ENCODE measurements at regions not wholly inside any gene's neighbourhood (a gene's known extent, or its start where the extent isn't known, plus 50 kb on each side); places are given as distances from the start of the nearest gene placed in this dataset.

DNA sequence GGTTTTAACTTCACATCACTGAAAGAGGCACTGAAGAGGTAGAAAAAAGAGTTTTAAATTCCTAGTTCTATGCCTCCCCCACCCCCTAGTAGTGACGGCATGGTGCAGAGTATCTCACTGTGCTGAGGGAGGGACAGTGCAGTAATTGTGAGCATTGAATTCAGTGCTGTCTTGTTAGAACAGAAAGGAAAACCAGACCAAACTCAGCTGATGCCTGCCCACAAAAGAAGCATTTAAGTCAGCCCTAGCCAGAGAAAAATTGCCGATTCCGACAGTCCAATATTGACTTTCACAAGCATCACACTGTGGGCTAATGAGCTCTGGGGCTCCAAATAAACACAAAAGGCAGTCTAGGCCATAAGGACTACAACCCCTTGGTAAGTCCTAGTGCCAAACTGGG is 417.7 kb downstream of the AR start:
- TF ChIP-seq, protein P1, sequence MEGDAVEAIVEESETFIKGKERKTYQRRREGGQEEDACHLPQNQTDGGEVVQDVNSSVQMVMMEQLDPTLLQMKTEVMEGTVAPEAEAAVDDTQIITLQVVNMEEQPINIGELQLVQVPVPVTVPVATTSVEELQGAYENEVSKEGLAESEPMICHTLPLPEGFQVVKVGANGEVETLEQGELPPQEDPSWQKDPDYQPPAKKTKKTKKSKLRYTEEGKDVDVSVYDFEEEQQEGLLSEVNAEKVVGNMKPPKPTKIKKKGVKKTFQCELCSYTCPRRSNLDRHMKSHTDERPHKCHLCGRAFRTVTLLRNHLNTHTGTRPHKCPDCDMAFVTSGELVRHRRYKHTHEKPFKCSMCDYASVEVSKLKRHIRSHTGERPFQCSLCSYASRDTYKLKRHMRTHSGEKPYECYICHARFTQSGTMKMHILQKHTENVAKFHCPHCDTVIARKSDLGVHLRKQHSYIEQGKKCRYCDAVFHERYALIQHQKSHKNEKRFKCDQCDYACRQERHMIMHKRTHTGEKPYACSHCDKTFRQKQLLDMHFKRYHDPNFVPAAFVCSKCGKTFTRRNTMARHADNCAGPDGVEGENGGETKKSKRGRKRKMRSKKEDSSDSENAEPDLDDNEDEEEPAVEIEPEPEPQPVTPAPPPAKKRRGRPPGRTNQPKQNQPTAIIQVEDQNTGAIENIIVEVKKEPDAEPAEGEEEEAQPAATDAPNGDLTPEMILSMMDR (conservative IDR thresholded peaks at IDR 0.05; ENCODE audit: low read depth, low read length) = no peak
- no peak for TF ChIP-seq MAFK (IDR thresholded peaks at IDR 0.05; ENCODE audit: low read depth, low read length)
- TF ChIP-seq MXI1 (IDR thresholded peaks at IDR 0.05; ENCODE audit: borderline replicate concordance, low read depth, low read length) = no peak
- no peak for TF ChIP-seq CEBPB (IDR thresholded peaks at IDR 0.05; ENCODE audit: low read depth, low read length)
- TF ChIP-seq CHD1 (IDR thresholded peaks at IDR 0.05; ENCODE audit: low read depth, low read length) = no peak
- no peak for TF ChIP-seq RAD21 (IDR thresholded peaks at IDR 0.05; ENCODE audit: low read length)
- TF ChIP-seq, protein P2, sequence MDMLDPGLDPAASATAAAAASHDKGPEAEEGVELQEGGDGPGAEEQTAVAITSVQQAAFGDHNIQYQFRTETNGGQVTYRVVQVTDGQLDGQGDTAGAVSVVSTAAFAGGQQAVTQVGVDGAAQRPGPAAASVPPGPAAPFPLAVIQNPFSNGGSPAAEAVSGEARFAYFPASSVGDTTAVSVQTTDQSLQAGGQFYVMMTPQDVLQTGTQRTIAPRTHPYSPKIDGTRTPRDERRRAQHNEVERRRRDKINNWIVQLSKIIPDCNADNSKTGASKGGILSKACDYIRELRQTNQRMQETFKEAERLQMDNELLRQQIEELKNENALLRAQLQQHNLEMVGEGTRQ (IDR thresholded peaks at IDR 0.05; ENCODE audit: low read depth, low read length) = no peak
- no peak for TF ChIP-seq POLR2A (IDR thresholded peaks at IDR 0.05; ENCODE audit: low read depth, low read length)
- TF ChIP-seq, protein P3, sequence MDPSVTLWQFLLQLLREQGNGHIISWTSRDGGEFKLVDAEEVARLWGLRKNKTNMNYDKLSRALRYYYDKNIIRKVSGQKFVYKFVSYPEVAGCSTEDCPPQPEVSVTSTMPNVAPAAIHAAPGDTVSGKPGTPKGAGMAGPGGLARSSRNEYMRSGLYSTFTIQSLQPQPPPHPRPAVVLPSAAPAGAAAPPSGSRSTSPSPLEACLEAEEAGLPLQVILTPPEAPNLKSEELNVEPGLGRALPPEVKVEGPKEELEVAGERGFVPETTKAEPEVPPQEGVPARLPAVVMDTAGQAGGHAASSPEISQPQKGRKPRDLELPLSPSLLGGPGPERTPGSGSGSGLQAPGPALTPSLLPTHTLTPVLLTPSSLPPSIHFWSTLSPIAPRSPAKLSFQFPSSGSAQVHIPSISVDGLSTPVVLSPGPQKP (IDR thresholded peaks at IDR 0.05; ENCODE audit: borderline replicate concordance, low read depth, low read length) = no peak
- no peak for TF ChIP-seq MAZ (IDR thresholded peaks at IDR 0.05; ENCODE audit: borderline replicate concordance, low read depth, low read length)
- TF ChIP-seq RCOR1 (IDR thresholded peaks at IDR 0.05; ENCODE audit: insufficient replicate concordance, low read length) = no peak
- no peak for TF ChIP-seq RFX5 (IDR thresholded peaks at IDR 0.05; ENCODE audit: low read depth, low read length)
